AG09309 (cell line): ENCODE measurements at regions not wholly inside any gene's neighbourhood (a gene's known extent, or its start where the extent isn't known, plus 50 kb on each side); places are given as distances from the start of the nearest gene placed in this dataset.

Source experiments
- DNase-seq: peaks from one replicate; pipeline ENCODE4 v3.0.0-alpha.2; 2010; ENCODE audit warnings: low read depth
- H3K4me3 ChIP-seq: 2 replicates; pipeline ENCODE4 v1.5.1; 2011; ENCODE audit warnings: mild to moderate bottlenecking, low read depth, low read length, moderate library complexity; ENCODE audit not compliant: control insufficient read depth
- CTCF ChIP-seq: IDR thresholded peaks from 2 replicates; pipeline ENCODE4 v1.5.1; 2011; ENCODE audit warnings: mild to moderate bottlenecking, low read depth, low read length, inconsistent platforms; ENCODE audit not compliant: insufficient read depth, control insufficient read depth; ENCODE audit errors: missing control alignments

- TF ChIP-seq CTCF: no peak
- DNase-seq: no peak
- no peak overlapping the region for H3K4me3 ChIP-seq
Measured at GRCh38 chr1:94608142-94608851, 66.7 kb upstream of the F3 start.

DNA sequence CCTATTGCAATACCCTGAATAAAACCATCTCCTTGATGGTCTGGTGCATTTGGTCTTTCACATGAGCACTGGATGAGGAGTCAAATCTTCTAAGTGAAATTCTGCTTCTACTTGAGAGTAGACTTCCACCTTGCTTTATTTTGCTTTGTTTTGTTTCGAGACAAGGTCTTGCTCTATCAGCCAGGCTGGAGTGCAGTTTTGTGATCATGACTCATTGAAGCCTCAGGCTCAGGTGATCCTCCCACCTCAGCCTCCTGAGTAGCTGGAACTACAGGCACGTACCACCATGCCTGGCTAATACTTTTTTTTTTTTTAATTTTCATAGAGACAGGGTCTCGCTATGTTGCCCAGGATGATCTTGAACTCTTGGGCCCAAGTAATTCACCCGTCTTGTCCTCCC lies 65.8 kb upstream of the F3 start:
- TF ChIP-seq CTCF: no peak
- H3K4me3 ChIP-seq: no peak overlapping the region
- no peak for DNase-seq

GRCh38 chr1:94606471-94606870 lies 64.9 kb upstream of the F3 start:
- TF ChIP-seq CTCF: no peak
- H3K4me3 ChIP-seq: no peak overlapping the region
- DNase-seq: no peak

GRCh38 chr1:94603663-94604062 lies 62.1 kb upstream of the F3 start:
- no peak overlapping the region for H3K4me3 ChIP-seq
- no peak for DNase-seq
- no peak for TF ChIP-seq CTCF

DNA sequence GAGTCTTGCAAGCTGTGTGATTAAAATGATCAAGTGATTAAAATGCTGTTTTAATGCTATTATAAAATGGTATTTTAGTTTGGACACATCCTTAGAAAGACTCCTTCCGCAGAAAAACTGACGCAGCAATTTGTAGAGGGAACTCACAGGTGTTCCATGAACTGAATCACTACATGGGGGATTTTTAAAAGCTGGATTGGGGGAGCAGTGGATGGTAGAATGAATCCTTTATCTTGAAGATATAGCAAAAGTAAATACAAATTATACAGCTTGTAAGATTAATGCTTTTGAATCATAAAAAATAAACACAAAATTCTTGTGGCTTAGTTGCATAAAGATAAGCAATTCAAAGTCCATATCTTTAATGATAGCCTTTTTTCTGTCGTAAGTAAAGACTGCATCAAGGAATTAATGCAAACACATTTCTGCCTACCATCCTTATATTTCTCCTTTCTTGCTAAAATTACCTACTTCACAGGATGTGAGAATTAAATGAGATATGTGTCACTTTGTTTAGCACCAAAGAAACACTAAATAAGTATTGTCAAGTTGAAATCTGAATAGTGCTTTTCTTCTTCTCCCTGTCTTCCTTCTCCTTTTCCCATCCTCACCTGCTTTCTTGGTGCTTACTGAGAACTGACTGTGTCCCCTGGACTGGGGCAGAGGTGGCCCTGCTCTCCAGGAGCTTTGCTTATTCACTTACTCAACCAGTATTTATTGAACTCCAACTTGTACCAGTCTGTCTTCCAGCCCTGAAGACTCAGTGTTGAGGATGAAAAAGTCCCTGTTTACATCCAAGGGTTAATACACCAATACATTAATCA lies 61.5 kb upstream of the F3 start:
- no peak overlapping the region for H3K4me3 ChIP-seq
- no peak for DNase-seq
- TF ChIP-seq CTCF: no peak

GRCh38 chr1:94602316-94602715 lies 60.8 kb upstream of the F3 start:
- no peak for TF ChIP-seq CTCF
- H3K4me3 ChIP-seq: no peak overlapping the region
- peak; percentile 50 for DNase-seq
